ENCODE measurements at regions not wholly inside any gene's neighbourhood (a gene's known extent, or its start where the extent isn't known, plus 50 kb on each side); places are given as distances from the start of the nearest gene placed in this dataset.

DNA sequence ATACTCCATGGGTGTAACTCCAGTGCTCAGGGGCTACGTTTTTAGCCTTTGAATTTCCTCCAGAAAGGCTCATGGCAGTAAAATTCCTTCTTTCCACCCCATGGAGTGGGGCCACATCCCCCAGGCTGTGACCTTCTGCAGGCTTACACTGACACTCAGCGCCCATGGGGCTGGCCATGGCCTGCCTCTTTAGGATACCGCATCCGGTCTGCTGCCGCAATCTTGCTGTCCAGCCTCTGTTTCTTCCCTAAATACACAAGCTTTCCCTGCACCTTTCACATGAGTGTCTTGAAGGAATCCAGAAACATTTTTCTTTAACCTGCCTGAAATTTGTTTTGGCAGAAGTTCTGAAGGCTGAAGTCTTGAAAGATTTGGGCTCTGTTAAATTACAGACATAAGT, 170.5 kb downstream of the NTMT2 start:
- no peaks in the 10 kb centered on the region for H3K4me1 ChIP-seq (ENCODE audit: control insufficient read depth, insufficient read depth, low read length, poor library complexity, severe bottlenecking)
- 95 to 100% methylated on average over 5 of the region's 5 CpGs for WGBS, 2 experiments (ENCODE audit: insufficient coverage in 2 of 2)
- H3K36me3 ChIP-seq (ENCODE audit: control insufficient read depth, insufficient read depth, low read length) = no peaks in the 10 kb centered on the region
- no peaks in the 10 kb centered on the region for H3K9me3 ChIP-seq (ENCODE audit: control insufficient read depth, low read length)
- H3K4me3 ChIP-seq (ENCODE audit: extremely low read depth, insufficient read depth, low read length, poor library complexity, severe bottlenecking) = no peak overlapping the region
- no peak overlapping the region for H3K27ac ChIP-seq (ENCODE audit: low read depth, low read length, severe bottlenecking)

DNA sequence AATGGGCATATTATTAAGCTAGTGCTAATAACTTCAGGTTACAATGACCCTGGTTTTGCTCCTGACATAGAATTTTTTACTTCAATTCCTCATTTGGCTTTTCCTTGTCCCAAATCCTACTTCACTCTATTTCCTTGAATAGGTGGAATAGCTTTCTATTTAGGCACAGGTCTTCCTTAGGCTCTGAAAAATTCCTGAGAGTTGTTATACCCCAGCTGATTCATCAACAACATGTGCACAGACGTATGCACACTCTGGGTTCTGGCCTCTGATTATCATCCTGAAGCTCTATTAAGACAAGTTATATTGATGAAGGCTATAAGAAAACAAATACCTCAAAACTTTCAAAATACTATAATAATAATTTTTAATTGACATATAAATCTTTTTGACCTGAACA, 172.4 kb downstream of the NTMT2 start:
- H3K9me3 ChIP-seq (ENCODE audit: control insufficient read depth, low read length) = no peaks in the 10 kb centered on the region
- H3K4me1 ChIP-seq (ENCODE audit: control insufficient read depth, insufficient read depth, low read length, poor library complexity, severe bottlenecking) = no peaks in the 10 kb centered on the region
- H3K36me3 ChIP-seq (ENCODE audit: control insufficient read depth, insufficient read depth, low read length) = no peaks in the 10 kb centered on the region
- H3K4me3 ChIP-seq (ENCODE audit: extremely low read depth, insufficient read depth, low read length, poor library complexity, severe bottlenecking) = no peak overlapping the region
- WGBS, 2 experiments (ENCODE audit: insufficient coverage in 2 of 2) = no CpG with 5 or more reads among the region's 1 CpG
- H3K27ac ChIP-seq (ENCODE audit: low read depth, low read length, severe bottlenecking) = no peak overlapping the region

- H3K9me3 ChIP-seq (ENCODE audit: control insufficient read depth, low read length) = no peaks in the 10 kb centered on the region
- H3K4me1 ChIP-seq (ENCODE audit: control insufficient read depth, insufficient read depth, low read length, poor library complexity, severe bottlenecking) = no peaks in the 10 kb centered on the region
- H3K27ac ChIP-seq (ENCODE audit: low read depth, low read length, severe bottlenecking) = no peak overlapping the region
- no peak overlapping the region for H3K4me3 ChIP-seq (ENCODE audit: extremely low read depth, insufficient read depth, low read length, poor library complexity, severe bottlenecking)
- H3K36me3 ChIP-seq (ENCODE audit: control insufficient read depth, insufficient read depth, low read length) = no peaks in the 10 kb centered on the region
These were observed 173.0 kb downstream of the NTMT2 start for GRCh38 chr1:170318736-170319135.

- no peak overlapping the region for H3K4me3 ChIP-seq (ENCODE audit: extremely low read depth, insufficient read depth, low read length, poor library complexity, severe bottlenecking)
- H3K9me3 ChIP-seq (ENCODE audit: control insufficient read depth, low read length) = no peaks in the 10 kb centered on the region
- WGBS, 2 experiments (ENCODE audit: insufficient coverage in 2 of 2) = 90 to 93% methylated on average over 2 to 5 of the region's 6 CpGs
- H3K4me1 ChIP-seq (ENCODE audit: control insufficient read depth, insufficient read depth, low read length, poor library complexity, severe bottlenecking) = no peaks in the 10 kb centered on the region
- H3K36me3 ChIP-seq (ENCODE audit: control insufficient read depth, insufficient read depth, low read length) = no peaks in the 10 kb centered on the region
- H3K27ac ChIP-seq (ENCODE audit: low read depth, low read length, severe bottlenecking) = no peak overlapping the region
These were observed 175.4 kb downstream of the NTMT2 start for GRCh38 chr1:170321113-170321512.

GRCh38 chr1:170326186-170326585, 180.4 kb downstream of the NTMT2 start:
- 100% methylated on average over 1 of the region's 1 CpG; no CpG with 5 or more reads in 1 of the 2 experiments for whole genome bisulfite sequencing, 2 experiments (ENCODE audit: insufficient coverage in 2 of 2)
- no peak overlapping the region for H3K4me3 ChIP-seq (ENCODE audit: extremely low read depth, insufficient read depth, low read length, poor library complexity, severe bottlenecking)

DNA sequence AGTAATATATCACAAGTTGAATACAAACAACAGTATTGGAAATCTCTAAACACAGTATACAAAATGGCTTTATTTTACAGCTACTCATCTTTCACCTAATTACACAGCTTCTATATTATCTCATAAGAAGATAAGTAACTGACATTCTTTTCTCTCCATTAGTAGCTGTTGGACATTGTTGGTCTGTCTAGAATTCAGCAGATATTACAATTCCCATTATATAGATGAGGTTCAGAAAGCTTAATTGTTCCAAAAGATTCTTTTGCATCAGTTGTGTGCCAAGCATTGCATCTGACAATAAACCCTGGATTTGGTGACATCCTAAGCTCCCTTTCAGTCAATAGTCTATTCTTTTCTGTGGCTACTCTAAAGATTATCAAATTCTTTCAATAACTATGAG, 187.0 kb downstream of the NTMT2 start:
- Histone ChIP-seq H3K36me3 (ENCODE audit: control insufficient read depth, insufficient read depth, low read length) (no peaks in the 10 kb centered on the region), H3K4me1 (ENCODE audit: control insufficient read depth, insufficient read depth, low read length, poor library complexity, severe bottlenecking) (peaks cover 3% of the 10 kb centered on the region), H3K4me3 (ENCODE audit: extremely low read depth, insufficient read depth, low read length, poor library complexity, severe bottlenecking) (no peak overlapping the region), H3K9me3 (ENCODE audit: control insufficient read depth, low read length) (no peaks in the 10 kb centered on the region), H3K27ac (ENCODE audit: low read depth, low read length, severe bottlenecking) (no peak overlapping the region)

More at GRCh38 chr1:170326186-170326585, 180.4 kb downstream of the NTMT2 start:
- peaks cover 3% of the 10 kb centered on the region for H3K4me1 ChIP-seq (ENCODE audit: control insufficient read depth, insufficient read depth, low read length, poor library complexity, severe bottlenecking)
- H3K27ac ChIP-seq (ENCODE audit: low read depth, low read length, severe bottlenecking) = no peak overlapping the region
- no peaks in the 10 kb centered on the region for H3K9me3 ChIP-seq (ENCODE audit: control insufficient read depth, low read length)
- H3K36me3 ChIP-seq (ENCODE audit: control insufficient read depth, insufficient read depth, low read length) = no peaks in the 10 kb centered on the region

GRCh38 chr1:170337413-170337994, 191.7 kb downstream of the NTMT2 start:
- Histone ChIP-seq H3K36me3 (ENCODE audit: control insufficient read depth, insufficient read depth, low read length) (no peaks in the 10 kb centered on the region), H3K27ac (ENCODE audit: low read depth, low read length, severe bottlenecking) (no peak overlapping the region), H3K4me3 (ENCODE audit: extremely low read depth, insufficient read depth, low read length, poor library complexity, severe bottlenecking) (no peak overlapping the region), H3K4me1 (ENCODE audit: control insufficient read depth, insufficient read depth, low read length, poor library complexity, severe bottlenecking) (no peaks in the 10 kb centered on the region), H3K9me3 (ENCODE audit: control insufficient read depth, low read length) (no peaks in the 10 kb centered on the region)
- 87 to 92% methylated on average over 2 to 3 of the region's 6 CpGs for WGBS, 2 experiments (ENCODE audit: insufficient coverage in 2 of 2)

GRCh38 chr1:170339534-170339933, 192.4 kb upstream of the GORAB start:
- WGBS, 2 experiments (ENCODE audit: insufficient coverage in 2 of 2) = 94 to 100% methylated on average over 1 to 2 of the region's 2 CpGs
- Histone ChIP-seq H3K9me3 (ENCODE audit: control insufficient read depth, low read length) (no peaks in the 10 kb centered on the region), H3K27ac (ENCODE audit: low read depth, low read length, severe bottlenecking) (no peak overlapping the region), H3K36me3 (ENCODE audit: control insufficient read depth, insufficient read depth, low read length) (no peaks in the 10 kb centered on the region), H3K4me3 (ENCODE audit: extremely low read depth, insufficient read depth, low read length, poor library complexity, severe bottlenecking) (no peak overlapping the region), H3K4me1 (ENCODE audit: control insufficient read depth, insufficient read depth, low read length, poor library complexity, severe bottlenecking) (no peaks in the 10 kb centered on the region)

GRCh38 chr1:170340308-170340707, 191.7 kb upstream of the GORAB start:
- Histone ChIP-seq H3K4me1 (ENCODE audit: control insufficient read depth, insufficient read depth, low read length, poor library complexity, severe bottlenecking) (no peaks in the 10 kb centered on the region), H3K4me3 (ENCODE audit: extremely low read depth, insufficient read depth, low read length, poor library complexity, severe bottlenecking) (no peak overlapping the region), H3K36me3 (ENCODE audit: control insufficient read depth, insufficient read depth, low read length) (no peaks in the 10 kb centered on the region), H3K27ac (ENCODE audit: low read depth, low read length, severe bottlenecking) (no peak overlapping the region), H3K9me3 (ENCODE audit: control insufficient read depth, low read length) (no peaks in the 10 kb centered on the region)
- 86 to 90% methylated on average over 1 to 2 of the region's 2 CpGs for whole genome bisulfite sequencing, 2 experiments (ENCODE audit: insufficient coverage in 2 of 2)

- no peaks in the 10 kb centered on the region for H3K36me3 ChIP-seq (ENCODE audit: control insufficient read depth, insufficient read depth, low read length)
- no peak overlapping the region for H3K27ac ChIP-seq (ENCODE audit: low read depth, low read length, severe bottlenecking)
These were observed 180.5 kb upstream of the GORAB start for GRCh38 chr1:170351366-170351946.

DNA sequence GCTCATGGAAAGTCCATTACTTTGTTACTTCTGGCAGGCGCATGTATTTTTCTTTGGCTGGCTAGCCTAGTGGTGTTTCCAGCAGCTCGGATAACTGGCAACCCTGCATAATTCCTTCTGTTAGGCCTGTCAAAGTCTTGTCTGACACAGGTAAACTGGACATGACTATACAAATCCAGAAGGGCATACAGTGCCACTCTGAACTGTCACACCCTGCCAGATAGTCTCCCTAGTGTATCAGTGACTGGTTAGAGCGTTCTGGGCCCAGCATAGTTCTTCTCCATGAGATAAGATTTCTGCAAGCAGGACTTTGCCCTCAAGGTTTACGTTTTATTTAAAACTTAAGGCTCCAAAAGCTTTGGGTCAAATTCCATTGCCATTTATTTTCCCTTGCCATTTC, 177.7 kb upstream of the GORAB start:
- no peak overlapping the region for H3K27ac ChIP-seq (ENCODE audit: low read depth, low read length, severe bottlenecking)
- H3K4me3 ChIP-seq (ENCODE audit: extremely low read depth, insufficient read depth, low read length, poor library complexity, severe bottlenecking) = no peak overlapping the region
- H3K4me1 ChIP-seq (ENCODE audit: control insufficient read depth, insufficient read depth, low read length, poor library complexity, severe bottlenecking) = no peaks in the 10 kb centered on the region
- no peaks in the 10 kb centered on the region for H3K36me3 ChIP-seq (ENCODE audit: control insufficient read depth, insufficient read depth, low read length)
- WGBS, 2 experiments (ENCODE audit: insufficient coverage in 2 of 2) = 98% methylated on average over 3 to 4 of the region's 4 CpGs
- H3K9me3 ChIP-seq (ENCODE audit: control insufficient read depth, low read length) = no peaks in the 10 kb centered on the region

More at GRCh38 chr1:170351366-170351946, 180.5 kb upstream of the GORAB start:
- Histone ChIP-seq H3K9me3 (ENCODE audit: control insufficient read depth, low read length) (no peaks in the 10 kb centered on the region), H3K4me3 (ENCODE audit: extremely low read depth, insufficient read depth, low read length, poor library complexity, severe bottlenecking) (no peak overlapping the region), H3K4me1 (ENCODE audit: control insufficient read depth, insufficient read depth, low read length, poor library complexity, severe bottlenecking) (no peaks in the 10 kb centered on the region)
- 90% methylated on average over 2 of the region's 2 CpGs; no CpG with 5 or more reads in 1 of the 2 experiments for WGBS, 2 experiments (ENCODE audit: insufficient coverage in 2 of 2)
